ENCODE measurements at regions not wholly inside any gene's neighbourhood (a gene's known extent, or its start where the extent isn't known, plus 50 kb on each side); places are given as distances from the start of the nearest gene placed in this dataset.

DNA sequence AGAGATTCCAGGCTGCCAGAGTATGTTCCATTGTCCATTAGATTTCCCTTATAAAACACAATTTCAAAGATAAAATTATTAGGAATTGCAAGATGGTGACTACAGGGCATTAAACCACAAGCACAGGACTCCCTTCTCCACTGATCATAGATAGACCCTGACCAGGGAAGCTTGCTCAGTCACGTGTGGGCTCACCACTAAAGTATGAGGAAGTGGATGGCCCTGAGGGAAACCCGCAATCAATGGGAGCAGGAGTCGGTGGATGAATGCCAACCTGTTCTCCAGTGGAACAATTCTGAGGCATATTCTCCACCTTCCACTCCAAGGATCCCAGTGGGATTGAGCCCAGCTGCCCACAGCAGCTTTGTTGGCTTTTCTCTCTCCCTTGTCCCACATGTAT lies 515.7 kb downstream of the BCOR start:
- TF ChIP-seq POLR2A (IDR thresholded peaks at IDR 0.05) (no peak), CTCF (IDR thresholded peaks at IDR 0.05) (no peak)
- intact Hi-C loops (cut with DNase I) = no loop called here
- H3K4me3 ChIP-seq = no peak overlapping the region
- H3K9me3 ChIP-seq = no peaks in the 10 kb centered on the region
- peak overlapping the region in 2 of 4 donors; percentile 66 to 69 for H3K27ac ChIP-seq
- 19% methylated on average over 3 of the region's 3 CpGs; no CpG with 5 or more reads in 1 of the 2 donors for WGBS, 2 donors
- peak; percentile 47 to 74 (median 70) for DNase-seq
- H3K4me1 ChIP-seq = no peaks in the 10 kb centered on the region
- no peaks in the 10 kb centered on the region for H3K36me3 ChIP-seq (replicated peaks in 1 of 2; ENCODE audit: insufficient read depth in 1 of 2, low read depth in 2 of 2)
- peak; percentile 86 for ATAC-seq
- H3K27me3 ChIP-seq = no peaks in the 10 kb centered on the region

DNA sequence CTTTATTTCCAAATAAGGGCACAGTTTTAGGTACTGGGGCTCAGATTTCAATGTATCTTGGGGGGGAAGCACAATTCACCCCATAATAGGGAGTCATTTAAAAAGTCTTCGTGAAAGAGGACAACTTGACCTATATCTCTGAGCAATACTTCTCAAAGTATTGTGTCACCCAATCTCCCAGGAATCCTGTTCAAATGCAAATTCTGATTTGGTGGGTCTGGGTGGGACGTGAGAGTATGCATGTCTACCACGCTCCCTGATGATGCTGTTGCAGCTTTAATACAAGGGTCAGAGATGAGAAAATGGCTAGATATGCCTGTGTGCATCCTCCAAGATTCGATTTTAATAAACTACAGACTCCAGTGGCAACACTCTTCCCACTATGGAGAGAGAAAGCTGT lies 514.8 kb downstream of the BCOR start:
- no peaks in the 10 kb centered on the region for H3K4me1 ChIP-seq
- no peaks in the 10 kb centered on the region for H3K9me3 ChIP-seq
- ATAC-seq = no peak
- no peaks in the 10 kb centered on the region for H3K36me3 ChIP-seq (replicated peaks in 1 of 2; ENCODE audit: insufficient read depth in 1 of 2, low read depth in 2 of 2)
- no peak for DNase-seq
- H3K27ac ChIP-seq = peak overlapping the region in 2 of 4 donors; percentile 66 to 69
- no peaks in the 10 kb centered on the region for H3K27me3 ChIP-seq
- H3K4me3 ChIP-seq = no peak overlapping the region
- intact Hi-C loops (cut with DNase I) = no loop called here
- TF ChIP-seq POLR2A (IDR thresholded peaks at IDR 0.05) (no peak), CTCF (IDR thresholded peaks at IDR 0.05) (no peak)
- WGBS, 2 donors = 68 to 79% methylated on average over 2 to 4 of the region's 4 CpGs

DNA sequence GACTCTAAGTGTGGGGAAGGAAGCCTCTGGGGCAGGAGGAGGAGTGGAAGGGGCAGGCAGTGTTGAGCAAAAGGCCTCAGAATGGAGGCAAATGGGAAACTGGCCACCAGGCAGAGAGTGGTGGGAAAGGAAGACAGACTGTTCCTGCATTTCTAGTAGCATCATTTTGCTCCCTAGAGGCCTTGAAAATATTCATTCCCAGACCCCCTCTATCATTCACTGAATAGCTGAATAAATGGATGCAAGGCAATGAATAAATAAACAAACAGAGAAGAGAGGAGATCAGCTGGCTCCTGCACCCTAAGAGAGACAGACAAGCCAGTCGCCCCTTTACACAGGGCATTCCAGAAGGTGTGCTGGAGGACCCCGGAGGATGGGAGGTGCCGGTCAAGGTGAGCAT lies 511.9 kb downstream of the BCOR start:
- Histone ChIP-seq H3K4me3 (no peak overlapping the region), H3K36me3 (replicated peaks in 1 of 2; ENCODE audit: insufficient read depth in 1 of 2, low read depth in 2 of 2) (no peaks in the 10 kb centered on the region), H3K4me1 (no peaks in the 10 kb centered on the region), H3K27ac (no peak overlapping the region), H3K9me3 (no peaks in the 10 kb centered on the region), H3K27me3 (no peaks in the 10 kb centered on the region)
- no peak for TF ChIP-seq POLR2A (IDR thresholded peaks at IDR 0.05)
- TF ChIP-seq CTCF (IDR thresholded peaks at IDR 0.05) = no peak
- intact Hi-C loops (cut with DNase I) = no loop called here
- no peak for ATAC-seq
- no peak for DNase-seq
- WGBS, 2 donors = 78 to 81% methylated on average over 3 of the region's 3 CpGs

DNA sequence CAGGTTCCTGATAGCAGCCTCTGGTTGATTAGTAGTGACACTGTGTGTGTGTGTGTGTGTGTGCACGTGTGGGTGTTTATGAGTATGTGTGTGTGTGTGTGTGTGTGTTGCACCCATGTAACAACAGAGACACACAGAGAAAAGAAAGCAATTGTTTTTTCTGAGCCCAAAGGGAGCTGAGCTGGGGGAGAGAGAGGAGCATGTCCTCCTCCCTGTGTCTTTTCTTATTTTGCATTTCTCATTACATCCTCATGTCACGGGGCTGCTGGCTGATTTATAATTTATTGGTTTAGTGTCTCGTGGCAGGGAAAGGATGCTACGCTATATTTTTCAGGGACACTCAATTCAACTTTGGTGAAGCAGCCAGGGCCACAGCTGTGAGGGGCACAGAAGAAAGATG lies 511.4 kb downstream of the BCOR start:
- H3K27me3 ChIP-seq = no peaks in the 10 kb centered on the region
- H3K4me1 ChIP-seq = no peaks in the 10 kb centered on the region
- TF ChIP-seq POLR2A (IDR thresholded peaks at IDR 0.05) = no peak
- no peak for TF ChIP-seq CTCF (IDR thresholded peaks at IDR 0.05)
- H3K27ac ChIP-seq = no peak overlapping the region
- H3K9me3 ChIP-seq = no peaks in the 10 kb centered on the region
- DNase-seq = no peak
- no peaks in the 10 kb centered on the region for H3K36me3 ChIP-seq (replicated peaks in 1 of 2; ENCODE audit: insufficient read depth in 1 of 2, low read depth in 2 of 2)
- no peak overlapping the region for H3K4me3 ChIP-seq
- intact Hi-C loops (cut with DNase I) = no loop called here
- no peak for ATAC-seq
- WGBS, 2 donors = 56 to 78% methylated on average over 3 to 4 of the region's 4 CpGs

- TF ChIP-seq CTCF (IDR thresholded peaks at IDR 0.05) (no peak), POLR2A (IDR thresholded peaks at IDR 0.05) (no peak)
- 81 to 85% methylated on average over 3 of the region's 3 CpGs for WGBS, 2 donors
- intact Hi-C loops (cut with DNase I) = no loop called here
- Histone ChIP-seq H3K27me3 (no peaks in the 10 kb centered on the region), H3K27ac (no peak overlapping the region), H3K36me3 (replicated peaks in 1 of 2; ENCODE audit: insufficient read depth in 1 of 2, low read depth in 2 of 2) (no peaks in the 10 kb centered on the region), H3K4me3 (no peak overlapping the region), H3K9me3 (no peaks in the 10 kb centered on the region), H3K4me1 (no peaks in the 10 kb centered on the region)
- ATAC-seq = no peak
- DNase-seq = no peak
These were observed 506.7 kb downstream of the BCOR start for GRCh38 chrX:39591099-39591498.

Data from body of pancreas (tissue), 4 donors.